Right ventricle myocardium inferior (tissue), 1 donor: ENCODE measurements at regions not wholly inside any gene's neighbourhood (a gene's known extent, or its start where the extent isn't known, plus 50 kb on each side); places are given as distances from the start of the nearest gene placed in this dataset.
"Not testable (repeated sequence)": the region's sequence is repeated elsewhere in the genome, so short reads cannot be mapped to it uniquely, and the experiment has no call there.

Experiments
- ATAC-seq: fragments of 200-7000 bp; cut with Tn5 transposase; one replicate; pipeline ENCODE4 v1.9.1; 2020; ENCODE audit warnings: mild to moderate bottlenecking, moderate library complexity
- DNase-seq: peaks from one replicate; pipeline ENCODE4 v3.0.0; 2021; ENCODE audit errors: missing footprints
- intact Hi-C: fragments of 100-400 bp; cut with DNase I; formaldehyde crosslinking; loops from one replicate; pipeline ENCODE4 v1.11.0; 2022
- donor health status: DM: no; HTN: yes; CAD: no; lungs with severe emphysema.

DNA sequence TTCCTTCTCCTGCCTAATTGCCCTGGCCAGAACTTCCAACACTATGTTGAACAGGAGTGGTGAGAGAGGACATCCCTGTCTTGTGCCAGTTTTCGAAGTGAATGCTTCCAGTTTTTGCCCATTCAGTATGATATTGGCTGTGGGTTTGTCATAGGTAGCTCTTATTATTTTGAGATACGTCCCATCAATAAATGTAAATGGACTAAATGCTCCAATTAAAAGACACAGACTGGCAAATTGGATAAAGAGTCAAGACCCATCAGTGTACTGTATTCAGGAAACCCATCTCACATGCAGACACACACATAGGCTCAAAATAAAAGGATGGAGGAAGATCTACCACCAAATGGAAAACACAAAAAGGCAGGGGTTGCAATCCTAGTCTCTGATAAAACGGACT, 123.6 kb upstream of the BCHE start:
- ATAC-seq, intact Hi-C loops: not testable (repeated sequence)

DNA sequence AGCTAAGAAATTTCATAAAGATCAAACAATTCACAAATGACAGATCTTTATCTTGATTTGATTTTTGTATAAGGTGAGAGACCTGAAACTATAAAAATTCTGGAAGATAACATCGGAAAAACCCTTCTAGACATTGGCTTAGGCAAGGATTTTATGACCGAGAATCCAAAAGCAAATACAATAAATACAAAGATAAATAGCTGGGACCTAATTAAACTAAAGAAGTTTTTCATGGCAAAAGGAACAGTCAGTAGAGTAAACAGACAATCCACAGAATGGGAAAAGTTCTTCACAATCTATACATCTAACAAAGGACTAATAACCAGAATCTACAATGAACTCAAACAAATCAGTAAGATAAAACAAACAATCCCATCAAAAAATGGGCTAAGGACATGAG, 116.9 kb upstream of the BCHE start:
- intact Hi-C loops, result no loop called here
- DNase-seq, result no peak
- ATAC-seq, result no peak

More for the DNA sequence above, 123.6 kb upstream of the BCHE start:
- not testable (repeated sequence) for DNase-seq

DNA sequence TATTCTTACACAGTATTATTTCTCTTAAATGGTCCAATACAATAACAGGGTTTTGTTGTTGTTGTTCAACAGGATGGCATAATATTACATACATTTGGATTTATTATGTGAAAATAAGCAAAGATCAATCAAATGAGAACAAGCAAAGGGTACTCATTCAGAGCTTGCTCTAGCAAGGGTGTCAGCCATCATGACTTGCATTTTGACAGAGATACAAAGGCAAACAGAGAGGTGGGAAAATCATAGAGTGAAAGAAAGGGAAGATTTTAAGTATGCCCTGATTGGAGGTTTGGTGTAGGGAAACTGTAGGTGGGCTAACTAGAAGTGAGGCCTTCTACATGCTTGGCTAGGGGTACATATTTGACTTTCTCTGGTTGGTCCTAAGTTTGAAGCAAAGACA, 109.1 kb upstream of the BCHE start:
- ATAC-seq (no peak), DNase-seq (no peak)
- intact Hi-C loops, result no loop called here

DNA sequence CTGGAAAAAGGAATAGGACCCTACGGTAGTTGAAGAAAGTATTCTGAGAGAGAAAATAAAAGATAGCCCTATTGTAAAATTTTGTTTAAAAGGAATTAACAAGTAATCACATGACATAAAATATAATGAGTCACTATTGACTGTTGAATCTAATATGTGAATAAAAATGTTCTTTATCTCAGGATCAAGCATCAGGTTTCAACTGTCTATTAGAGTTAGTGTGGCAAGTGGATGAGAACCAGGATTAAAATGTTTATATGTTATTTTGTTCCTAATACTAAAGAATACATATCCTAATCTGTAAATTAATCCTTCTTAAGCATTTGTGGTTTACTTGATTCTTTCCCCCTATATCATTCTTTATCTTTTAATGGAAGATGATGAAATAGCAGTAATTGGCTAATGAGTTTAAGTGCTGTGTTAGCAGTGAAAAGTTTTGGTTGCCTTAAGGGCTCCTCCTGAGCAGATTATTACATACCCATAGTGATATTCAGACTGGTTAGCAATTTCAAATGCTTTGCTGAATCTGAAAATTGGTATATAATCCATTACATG, 101.8 kb upstream of the BCHE start:
- no peak for DNase-seq
- no peak for ATAC-seq
- intact Hi-C loops, result no loop called here

DNA sequence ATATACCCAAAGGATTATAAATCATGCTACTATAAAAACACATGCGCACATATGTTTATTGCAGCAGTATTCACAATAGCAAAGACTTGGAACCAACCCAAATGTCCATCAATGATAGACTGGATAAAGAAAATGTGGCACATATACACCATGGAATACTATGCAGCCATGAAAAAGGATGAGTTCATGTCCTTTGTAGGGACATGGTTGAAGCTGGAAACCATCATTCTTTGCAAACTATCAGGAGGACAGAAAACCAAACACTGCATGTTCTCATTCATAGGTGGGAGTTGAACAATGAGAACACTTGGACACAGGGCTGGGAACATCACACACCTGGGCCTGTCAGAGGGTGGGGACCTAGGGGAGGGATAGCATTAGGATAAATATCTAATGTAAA, 98.9 kb upstream of the BCHE start:
- DNase-seq, ATAC-seq, intact Hi-C loops: not testable (repeated sequence)

DNA sequence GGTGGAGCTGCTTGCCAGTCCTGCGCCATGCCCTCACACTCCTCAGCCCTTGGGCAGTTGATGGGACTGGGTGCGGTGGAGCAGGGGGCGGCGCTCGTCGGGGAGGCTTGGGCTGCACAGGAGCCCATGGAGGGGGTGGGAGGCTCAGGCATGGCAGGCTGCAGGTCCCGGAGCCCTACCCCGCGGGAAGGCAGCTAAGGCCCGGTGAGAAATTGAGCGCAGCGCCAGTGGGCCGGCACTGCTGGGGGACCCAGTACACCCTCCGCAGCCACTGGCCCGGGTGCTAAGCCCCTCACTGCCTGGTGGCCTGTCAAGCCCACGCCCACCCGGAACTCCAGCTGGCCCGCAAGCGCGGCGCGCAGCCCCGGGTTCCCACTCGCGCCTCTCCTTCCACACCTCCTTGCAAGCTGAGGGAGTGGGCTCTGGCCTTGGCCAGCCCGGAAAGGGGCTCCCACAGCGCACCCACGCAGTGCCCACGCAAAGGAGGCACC, 87.1 kb upstream of the BCHE start:
- ATAC-seq, intact Hi-C loops: not testable (repeated sequence)
- DNase-seq, result peak; percentile 14

DNA sequence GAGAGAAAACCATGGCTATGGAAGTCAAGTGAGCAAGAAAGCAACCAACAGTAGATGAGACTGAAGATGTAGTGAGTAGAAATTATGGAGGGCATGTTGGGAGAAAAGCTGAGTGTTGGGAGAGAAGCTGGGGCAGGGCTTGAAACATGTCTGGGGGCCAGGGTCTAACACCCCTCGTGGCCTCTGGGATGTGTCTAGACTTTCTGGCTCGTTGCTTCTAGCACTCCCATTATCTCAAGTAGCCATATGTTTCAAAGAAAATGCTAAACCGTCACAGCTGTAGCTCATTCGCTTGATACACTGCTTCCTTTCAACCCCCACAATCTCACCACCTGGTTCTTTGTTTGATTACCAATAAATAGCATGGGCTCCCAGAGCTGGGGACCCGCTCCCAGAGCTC, 83.8 kb upstream of the BCHE start:
- DNase-seq (no peak), ATAC-seq (no peak)
- intact Hi-C loops, result no loop called here

DNA sequence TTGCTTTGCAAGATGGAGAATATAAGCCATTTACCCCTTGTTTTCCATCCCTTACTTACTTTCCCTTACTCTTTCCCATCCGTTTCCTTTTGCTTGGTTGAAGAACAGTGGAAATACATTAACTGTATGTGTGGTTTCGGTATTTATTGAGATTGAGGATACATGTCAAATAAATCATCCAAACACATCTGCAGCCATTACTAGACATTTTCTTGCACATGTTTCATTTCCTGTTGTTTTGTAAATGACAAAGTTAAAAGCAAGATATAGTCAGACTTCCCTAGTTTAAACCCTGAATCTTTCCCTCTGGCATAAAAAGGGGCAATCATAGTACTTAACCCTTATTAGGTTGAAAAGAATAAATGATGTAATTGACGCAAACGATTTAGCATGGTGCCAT, 82.1 kb upstream of the BCHE start:
- DNase-seq (no peak), ATAC-seq (no peak)
- intact Hi-C loops, result no loop called here

DNA sequence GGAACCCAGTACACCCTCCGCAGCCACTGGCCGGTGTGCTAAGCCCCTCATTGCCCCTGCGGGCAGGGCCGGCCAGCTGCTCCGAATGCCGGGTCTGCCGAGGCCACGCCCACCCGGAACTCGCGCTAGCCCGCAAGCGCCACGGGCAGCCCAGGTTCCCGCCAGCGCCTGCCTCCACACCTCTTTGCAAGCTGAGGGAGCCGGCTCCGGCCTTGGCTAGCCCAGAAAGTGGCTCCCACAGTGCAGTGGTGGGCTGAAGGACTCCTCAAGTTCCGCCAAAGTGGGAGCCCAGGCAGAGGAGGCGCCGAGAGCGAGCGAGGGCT, 81.4 kb upstream of the BCHE start:
- DNase-seq (no peak), ATAC-seq (no peak)
- intact Hi-C loops, result no loop called here

DNA sequence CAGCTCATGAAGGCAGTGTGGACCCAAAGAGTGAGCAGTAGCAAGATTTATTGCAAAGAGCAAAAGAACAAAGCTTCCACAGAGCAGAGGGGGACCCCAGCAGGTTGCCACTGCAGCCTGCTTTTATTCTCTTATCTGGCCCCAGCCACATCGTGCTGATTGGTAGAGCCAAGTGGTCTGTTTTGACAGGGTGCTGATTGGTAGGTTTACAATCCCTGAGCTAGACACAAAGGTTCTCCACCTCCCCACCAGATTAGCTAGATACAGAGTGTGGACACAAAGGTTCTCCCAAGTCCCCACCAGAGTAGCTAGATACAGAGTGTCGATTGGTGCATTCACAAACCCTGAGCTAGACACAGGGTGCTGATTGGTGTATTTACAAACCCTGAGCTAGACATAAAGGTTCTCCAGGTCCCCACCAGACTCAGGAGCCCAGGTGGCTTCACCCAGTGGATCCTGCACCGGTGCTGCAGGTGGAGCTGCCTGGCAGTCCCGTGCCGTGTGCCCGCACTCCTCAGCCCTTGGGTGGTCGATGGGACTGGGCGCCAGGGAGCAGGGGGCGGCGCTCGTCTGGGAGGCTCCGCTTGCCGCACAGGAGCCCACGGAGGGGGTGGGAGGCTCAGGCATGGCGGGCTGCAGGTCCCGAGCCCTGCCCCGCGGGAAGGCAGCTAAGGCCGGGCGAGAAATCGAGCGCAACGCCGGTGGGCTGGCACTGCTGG, 80.9 kb upstream of the BCHE start:
- intact Hi-C loops, ATAC-seq, DNase-seq: not testable (repeated sequence)

DNA sequence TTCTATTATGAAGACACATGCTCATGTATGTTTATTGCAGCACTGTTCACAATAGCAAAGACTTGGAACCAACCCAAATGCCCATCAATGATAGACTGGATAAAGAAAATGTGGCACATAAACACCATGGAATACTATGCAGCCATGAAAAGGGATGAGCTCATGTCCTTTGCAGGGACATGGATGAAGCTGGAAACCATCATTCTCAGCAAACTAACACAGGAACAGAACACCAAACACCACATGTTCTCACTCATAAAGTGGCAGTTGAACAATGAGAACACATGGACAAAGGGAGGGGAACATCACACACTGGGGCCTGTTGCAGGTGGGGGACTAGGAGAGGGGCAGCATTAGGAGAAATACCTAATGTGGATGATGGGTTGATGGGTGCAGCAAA, 77.9 kb upstream of the BCHE start:
- DNase-seq, ATAC-seq, intact Hi-C loops: not testable (repeated sequence)

DNA sequence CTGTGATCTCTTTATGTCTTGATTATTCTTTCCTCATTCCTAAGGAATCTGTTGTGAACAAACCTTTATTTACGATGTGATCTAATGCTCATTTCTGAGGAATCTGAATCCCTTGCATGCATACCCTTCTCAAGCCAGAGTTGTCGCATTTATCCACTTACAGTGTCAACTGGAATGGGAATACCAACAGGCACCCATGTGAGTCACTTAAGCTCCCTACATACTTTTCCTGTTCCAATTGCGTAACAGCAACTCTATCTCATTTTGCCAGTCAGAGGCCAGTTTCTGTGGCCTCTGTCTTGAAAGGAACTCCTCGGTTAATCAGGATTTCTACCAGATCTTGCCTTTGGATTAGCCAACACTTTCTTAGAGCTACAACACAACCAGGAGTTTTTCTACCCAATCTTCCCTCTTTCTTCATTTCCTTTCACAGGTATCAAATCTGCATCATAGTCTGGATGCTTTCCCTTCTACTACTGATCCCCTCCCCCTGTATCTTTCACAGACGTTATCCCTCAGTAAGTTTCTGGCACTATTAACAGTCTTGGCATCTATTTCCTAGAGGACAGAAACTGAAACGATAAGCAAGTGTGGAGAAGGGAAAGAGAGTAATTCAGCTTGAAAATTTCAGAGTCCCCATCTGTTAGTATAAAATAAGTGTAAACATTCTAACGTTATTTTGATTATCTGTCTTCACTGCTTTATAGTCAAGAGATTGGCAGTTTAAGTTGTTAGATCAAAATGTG, 66.8 kb upstream of the BCHE start:
- ATAC-seq, result no peak
- intact Hi-C loops, result no loop called here
- DNase-seq, result no peak

DNA sequence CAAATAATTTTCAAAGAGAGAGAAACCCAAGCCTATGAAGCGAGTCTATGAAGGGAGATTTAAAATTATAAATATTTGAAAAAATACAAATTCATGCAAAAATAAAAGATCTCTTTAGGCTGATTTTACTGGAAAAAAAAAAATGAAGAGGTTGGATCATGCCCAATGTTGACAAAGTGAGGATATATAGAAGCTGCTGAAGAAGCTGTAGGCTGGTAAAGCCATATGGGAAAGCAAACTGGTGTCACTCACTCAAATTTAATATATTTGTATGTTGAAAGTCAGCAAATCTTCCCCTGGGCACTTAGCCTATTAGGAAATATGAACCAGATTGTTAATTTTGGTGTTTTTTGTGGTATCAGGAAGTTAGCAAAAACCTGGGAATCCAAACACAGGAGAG, 61.8 kb upstream of the BCHE start:
- DNase-seq (no peak), ATAC-seq (no peak)
- intact Hi-C loops, result no loop called here

DNA sequence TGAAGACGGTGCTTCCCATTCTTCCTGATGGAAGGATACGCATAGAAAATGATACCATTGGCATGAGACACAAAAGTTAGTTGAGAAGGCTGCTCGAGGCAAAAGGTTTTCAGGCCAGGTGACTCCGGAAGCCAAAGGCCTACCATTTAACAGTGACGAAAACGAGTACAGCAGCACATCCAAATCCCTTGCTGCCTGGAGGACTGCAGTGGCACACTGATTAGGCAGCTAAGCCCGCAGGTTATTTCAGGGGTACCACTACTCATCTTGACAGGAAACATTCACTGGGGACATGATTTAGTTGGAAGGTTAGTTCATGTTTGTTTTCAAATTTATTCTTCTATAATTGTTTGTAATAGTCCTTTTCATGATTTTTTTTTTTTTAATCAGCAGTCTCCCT, 59.9 kb upstream of the BCHE start:
- intact Hi-C loops, result no loop called here
- ATAC-seq, result no peak
- no peak for DNase-seq

DNA sequence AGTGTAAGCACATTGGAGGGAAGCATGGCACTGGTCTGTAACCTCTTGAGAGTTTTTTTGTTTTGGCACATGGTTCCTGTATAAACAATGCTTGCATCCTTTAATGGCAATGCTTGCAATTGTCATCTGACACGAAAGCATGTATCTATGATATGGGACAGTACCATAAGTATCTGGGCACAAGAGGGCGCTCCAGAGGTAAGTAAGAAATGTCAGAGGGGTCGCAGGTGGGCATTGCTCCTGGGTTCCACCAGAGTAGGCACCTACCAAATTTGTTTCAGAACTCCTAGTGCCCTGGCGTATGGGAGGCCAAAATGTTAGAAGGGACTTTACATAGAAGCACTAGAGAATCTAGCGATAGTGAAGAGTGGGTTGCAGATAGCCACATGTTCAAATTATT, 58.7 kb upstream of the BCHE start:
- no peak for ATAC-seq

DNA sequence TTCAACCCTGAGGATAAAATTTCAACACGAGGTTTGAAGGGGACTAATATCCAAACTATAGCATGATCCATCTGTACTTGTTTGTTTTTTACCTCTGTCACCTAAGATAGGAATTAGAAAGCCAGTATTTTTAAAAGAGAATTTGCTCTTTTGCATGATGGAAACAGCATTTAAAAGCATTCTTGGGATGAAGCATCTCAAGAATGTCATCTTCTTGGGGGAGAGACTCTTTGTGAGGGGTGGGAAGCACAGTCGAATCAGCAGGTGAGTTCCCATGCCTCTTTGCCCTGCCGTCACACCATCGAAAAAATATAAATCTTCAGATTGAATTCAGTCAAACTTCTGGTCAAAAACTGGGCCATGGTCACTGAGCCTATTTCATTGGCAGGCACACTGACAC, 55.3 kb upstream of the BCHE start:
- intact Hi-C loops, result no loop called here
- ATAC-seq (no peak), DNase-seq (no peak)

More for the DNA sequence above, 58.7 kb upstream of the BCHE start:
- DNase-seq, result no peak
- intact Hi-C loops, result no loop called here
